GM21447 (cell line): ENCODE measurements at regions not wholly inside any gene's neighbourhood (a gene's known extent, or its start where the extent isn't known, plus 50 kb on each side); places are given as distances from the start of the nearest gene placed in this dataset.
"Not testable (repeated sequence)": the region's sequence is repeated elsewhere in the genome, so short reads cannot be mapped to it uniquely, and the experiment has no call there.

Experiments
- ATAC-seq: cut with Tn5 transposase; IDR thresholded peaks from one replicate; pipeline ENCODE4 v1.9.1; 2021; ENCODE audit not compliant: unreplicated experiment

DNA sequence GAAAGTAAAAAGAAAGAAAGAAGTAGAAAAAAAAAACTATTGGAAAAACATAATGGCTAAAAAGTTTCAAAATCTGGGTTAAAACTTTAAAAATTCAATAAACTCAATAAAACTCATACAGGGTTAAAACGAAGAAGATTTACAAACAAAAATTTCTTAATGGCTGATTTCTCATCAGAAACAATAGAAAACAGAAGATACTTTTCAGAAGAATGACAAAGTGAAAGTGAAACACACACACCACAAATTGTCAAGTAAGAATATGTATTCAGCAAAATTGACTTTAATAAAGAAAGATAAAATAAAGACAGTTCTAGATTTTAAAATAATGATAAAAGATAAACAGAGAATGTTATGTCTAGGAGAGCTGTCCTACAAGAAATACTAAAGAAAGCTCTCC, 618.9 kb upstream of the GJE1 start:
- ATAC-seq: no peak

DNA sequence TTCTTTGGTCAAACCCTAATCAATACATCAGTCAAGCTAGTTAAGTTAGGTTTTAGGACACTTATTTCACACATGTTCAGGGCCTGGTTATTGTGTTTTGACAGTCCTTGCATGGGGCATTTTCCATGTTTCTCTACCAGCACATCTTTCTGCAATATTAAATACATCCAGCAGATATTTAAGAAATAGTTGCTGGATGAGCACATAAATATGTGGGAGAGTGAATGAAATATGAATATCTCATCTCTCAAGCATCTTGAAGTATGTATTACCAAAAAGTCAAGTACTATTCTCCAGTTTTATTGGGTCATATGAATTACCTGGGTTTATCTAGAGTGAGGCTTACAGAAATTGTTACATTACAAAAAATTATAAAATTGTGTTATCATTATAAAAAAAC, 621.9 kb upstream of the GJE1 start:
- no peak for ATAC-seq

DNA sequence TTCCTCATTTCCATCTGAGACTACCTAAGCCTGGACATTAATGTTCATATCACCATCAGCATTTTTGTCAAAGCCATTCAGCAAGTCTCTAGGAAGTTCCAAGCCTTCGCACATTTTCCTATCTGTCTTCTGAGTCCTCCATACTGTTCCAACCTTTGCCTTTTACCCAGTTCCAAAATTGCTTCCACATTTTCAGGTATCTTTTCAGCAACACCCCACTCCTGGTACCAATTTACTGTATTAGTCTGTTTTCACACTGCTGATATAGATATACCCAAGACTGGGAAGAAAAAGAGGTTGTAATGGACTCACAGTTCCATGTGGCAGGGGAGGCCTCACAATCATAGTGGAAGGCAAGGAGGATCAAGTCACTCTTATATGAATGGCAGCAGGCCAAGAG, 626.7 kb upstream of the GJE1 start:
- not testable (repeated sequence) for ATAC-seq

DNA sequence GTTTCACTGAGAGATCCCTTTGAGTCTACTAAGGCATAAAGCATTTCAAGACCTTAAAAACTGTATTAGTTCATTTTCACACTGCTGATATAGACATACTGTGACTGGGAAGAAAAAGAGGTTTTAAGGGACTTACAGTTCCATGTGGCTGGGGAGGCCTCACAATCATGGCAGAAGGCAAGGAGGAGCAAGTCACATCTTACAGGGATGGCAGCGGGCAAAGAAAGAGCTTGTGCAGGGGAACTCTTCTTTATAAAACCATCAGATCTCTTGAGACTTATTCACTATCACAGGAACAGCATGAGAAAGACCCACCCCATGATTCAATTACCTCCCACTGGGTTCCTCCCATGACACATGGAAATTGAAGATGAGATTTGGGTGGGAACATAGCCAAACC, 628.4 kb upstream of the GJE1 start:
- ATAC-seq: not testable (repeated sequence)

DNA sequence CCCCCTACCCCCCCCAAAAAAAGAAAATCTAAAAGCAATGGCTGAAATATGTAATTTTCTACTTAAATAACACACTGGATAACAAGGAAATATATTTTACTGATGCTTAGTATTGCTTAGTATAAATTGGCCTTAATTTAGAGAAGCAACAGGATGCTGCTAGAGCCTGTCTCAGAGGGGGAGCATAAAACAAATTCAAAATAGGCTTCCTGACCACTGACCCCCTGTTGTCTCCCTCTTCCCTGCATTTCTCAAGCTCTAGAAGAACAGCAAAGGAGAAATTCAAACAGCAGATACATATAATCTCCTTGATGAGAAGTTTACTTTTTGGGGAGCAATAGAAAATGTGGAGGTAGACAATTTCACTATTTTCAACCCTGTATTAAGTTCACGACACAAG, 631.1 kb upstream of the GJE1 start:
- no peak for ATAC-seq

DNA sequence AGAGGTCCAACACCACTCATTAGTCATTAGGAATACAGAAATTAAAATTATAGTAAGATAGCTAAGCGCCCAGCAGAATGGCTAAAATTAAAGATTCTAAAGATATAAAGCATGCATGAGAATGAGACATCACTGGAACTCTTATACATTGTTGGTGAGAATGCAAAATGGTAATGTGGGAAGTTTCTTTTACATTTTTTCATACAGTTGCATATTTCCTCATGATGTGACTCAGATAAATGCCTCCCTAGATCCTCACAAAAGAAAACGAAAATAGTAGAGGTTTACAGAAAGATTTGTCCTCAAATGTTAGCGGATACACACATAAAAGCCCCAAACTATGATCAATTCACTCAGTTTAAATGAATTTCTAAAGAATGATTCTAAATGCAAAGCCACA, 633.7 kb upstream of the GJE1 start:
- ATAC-seq: no peak

DNA sequence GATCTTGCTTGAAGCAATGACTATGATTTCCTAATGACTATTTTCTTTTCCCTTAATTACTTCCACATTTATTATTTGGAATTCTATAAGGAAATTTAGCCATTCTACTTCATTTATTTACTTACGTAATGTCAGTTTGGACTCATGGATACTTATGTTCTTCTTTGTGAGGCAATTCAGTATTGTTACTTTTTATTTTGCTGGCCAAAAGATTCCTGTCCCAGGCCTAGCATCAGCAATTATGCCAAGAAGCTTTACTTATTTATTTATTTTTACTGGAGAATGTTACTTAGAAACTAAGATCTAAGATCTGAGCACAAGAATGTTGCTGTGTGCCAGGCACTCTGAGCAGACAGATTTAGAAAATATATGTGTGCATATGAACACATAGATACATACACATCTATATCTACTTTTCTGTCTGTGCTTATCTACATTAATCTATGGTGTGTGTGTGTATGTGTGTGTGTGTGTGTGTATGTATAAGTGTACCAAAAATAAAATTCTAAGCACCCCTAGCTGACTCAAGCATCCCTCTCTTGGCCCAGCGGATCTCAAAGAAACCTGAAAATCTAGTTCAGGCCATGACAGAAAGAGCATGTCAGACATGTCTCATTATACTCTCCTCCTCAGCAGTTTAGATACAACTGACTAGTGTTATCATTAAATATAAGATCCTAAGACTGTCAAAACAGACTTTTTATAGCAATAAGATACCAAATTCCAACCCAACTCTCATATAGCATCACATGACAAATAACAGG, 640.0 kb upstream of the GJE1 start:
- no peak for ATAC-seq

DNA sequence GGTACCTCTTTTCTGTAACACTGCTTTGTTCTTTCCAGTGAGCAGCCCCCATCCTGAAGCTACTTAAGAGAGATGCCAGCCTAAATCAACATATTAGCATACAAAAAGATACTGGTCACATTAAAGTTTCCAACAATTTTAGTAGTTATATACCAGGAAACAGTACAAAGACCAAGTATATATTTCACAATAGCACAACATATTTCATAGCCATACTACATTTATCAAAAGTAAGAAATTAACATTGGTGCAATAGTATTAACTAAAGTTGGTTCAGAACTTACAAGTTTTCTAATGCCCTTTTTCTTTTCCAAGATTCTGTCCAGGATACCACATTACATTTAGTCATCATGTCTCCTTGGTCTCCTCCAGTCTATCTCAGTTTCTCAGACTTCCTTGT, 641.0 kb upstream of the GJE1 start:
- ATAC-seq: no peak

DNA sequence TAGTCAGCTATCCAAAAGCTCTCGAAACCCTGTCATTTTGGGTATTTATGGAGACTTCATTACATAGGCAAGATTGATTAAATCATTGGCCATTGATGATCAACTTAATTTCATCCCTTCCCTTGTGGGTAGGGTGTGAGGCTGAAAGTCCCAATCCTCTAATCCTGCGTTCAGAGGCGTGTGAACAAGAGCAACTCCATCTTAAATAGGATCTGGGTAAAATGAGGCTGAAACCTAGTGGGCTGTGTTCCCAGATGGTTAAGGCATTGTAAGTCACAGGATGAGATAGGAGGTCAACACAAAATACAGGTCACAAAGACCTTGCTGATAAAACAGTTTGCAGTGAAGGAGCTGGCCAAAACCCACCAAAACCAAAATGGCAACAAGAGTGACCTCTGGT, 641.7 kb upstream of the GJE1 start:
- ATAC-seq: no peak

DNA sequence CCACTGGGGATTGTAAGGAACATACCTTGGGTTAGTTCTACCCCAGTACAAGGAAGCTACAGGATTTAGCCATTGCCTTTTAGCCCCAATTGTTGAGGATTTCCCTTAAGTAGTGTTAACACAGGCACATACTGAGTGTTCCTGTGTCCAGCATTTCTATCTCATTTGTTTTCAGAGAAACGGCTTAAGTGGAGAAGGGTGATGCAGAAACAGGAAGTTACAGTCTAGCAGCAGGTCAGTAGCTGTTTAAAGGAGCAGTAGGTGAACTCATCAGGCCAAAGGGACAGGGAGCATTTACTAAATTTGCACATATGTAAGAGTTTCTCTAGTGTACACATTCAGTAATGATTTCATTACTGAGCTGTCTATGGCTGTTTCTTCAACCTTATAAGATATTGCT, 644.2 kb upstream of the GJE1 start:
- peak; percentile 39 for ATAC-seq

DNA sequence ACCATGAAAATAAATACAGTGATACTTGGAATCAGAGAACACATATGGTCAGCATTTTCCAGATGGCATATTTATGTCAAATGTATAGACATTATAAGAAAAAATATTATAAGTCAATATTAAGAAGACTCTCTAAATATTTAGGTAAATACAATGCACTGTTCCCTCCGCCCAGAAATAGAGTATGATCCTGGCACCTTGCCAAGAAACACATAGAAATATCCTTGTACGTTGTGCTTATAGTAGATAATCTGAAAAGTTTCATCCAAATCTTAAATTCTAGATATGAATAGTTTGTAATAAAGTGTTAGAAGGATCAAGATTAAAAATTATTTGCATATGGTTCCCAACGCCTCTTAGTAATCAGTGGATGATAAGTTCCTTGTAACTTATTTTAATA, 645.8 kb upstream of the GJE1 start:
- ATAC-seq: no peak

DNA sequence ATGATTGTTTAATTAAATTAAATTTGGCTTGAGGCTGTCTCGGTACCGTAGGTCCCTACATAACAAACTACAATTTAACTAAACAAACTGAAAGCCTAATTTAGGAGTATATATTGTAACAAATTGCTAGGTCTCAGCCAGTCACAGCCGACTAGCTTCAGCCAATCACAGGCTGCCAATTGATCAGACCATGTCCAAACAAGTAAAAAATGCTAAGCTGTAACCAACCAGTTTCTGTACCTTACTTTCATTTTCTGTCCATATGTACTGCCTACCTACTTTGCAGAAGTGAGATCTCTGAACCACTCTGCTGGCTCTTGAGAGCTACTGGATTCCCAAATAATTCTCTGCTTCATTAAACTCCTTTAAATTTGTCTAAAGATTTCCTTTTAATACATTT, 648.0 kb upstream of the GJE1 start:
- ATAC-seq: peak; percentile 75

DNA sequence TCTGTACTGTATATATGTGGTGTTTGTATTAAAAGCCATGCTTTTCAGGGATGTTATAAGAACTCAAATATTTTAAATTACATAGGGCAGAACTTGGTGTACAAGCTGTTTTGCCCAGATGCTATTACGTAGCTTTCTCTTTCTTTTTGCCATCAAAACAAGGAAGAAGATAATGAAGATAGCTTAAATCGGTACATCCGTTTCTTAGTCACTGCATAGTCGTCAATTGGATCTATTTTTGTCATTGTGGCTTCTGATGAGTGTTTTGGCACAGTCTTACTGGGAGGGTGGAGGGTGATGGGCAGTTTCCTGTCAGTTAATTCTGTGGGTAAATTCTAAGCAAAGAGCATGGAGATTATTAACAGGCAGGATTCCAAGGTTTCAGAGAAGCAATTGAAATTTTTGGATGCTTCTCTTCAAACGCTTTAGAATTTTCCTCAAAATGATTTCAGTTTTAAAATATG, 649.1 kb upstream of the GJE1 start:
- ATAC-seq: peak; percentile 93

DNA sequence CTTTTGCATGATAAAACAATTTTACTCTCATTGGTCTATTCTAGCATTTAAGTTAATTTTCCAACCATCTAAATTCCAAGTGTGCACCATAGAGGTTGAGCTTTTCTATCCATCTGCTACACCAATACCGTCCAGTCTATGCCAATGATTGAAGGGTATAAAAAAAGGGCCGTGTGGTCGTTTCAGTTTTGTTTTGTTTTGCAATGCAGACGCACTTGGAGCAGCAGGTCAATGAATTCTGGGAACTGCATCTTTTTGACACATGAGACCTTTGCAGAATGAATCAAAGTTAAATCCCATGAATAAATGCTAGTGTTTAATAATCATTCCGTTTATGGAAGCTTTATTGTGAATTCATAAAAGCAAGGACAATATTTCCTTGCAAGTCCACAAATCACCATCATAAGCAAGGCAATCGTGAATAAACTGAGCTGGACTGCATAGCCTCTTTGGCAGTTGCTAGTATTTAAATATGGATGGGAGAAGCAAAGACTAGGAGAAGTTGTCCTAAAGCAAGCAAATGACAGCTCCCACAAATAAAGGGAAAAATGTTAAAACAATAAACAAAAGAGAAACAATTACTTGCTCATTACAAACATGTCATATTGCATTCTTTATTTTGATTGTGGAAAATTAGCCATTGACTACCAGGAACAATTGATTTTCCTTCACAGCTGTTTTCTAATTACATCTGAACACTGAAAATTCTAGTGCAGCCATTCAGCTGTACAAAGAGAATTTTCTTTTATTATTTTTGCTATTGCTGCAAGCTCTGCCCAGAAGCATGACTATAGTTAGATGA, 649.7 kb upstream of the GJE1 start:
- ATAC-seq: peak; percentile 1

DNA sequence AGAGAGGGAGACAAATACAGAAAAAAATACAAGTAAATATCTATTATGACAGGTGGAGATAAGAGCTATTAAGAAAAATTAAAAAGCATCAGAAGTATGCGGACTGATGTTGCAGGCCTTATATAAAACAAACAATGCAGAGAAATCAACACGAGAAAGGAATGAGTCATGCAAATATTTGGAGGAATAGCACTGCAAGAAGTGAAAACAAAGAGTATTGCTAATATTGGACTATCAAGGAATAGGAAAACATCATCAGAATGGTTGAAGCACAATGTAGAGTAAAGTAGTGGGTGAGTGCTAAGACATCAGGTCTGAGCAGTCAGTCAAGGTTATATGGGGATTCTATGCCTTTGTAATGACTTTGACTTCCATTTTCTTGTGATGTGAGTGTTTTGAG, 657.5 kb upstream of the GJE1 start:
- ATAC-seq: no peak

DNA sequence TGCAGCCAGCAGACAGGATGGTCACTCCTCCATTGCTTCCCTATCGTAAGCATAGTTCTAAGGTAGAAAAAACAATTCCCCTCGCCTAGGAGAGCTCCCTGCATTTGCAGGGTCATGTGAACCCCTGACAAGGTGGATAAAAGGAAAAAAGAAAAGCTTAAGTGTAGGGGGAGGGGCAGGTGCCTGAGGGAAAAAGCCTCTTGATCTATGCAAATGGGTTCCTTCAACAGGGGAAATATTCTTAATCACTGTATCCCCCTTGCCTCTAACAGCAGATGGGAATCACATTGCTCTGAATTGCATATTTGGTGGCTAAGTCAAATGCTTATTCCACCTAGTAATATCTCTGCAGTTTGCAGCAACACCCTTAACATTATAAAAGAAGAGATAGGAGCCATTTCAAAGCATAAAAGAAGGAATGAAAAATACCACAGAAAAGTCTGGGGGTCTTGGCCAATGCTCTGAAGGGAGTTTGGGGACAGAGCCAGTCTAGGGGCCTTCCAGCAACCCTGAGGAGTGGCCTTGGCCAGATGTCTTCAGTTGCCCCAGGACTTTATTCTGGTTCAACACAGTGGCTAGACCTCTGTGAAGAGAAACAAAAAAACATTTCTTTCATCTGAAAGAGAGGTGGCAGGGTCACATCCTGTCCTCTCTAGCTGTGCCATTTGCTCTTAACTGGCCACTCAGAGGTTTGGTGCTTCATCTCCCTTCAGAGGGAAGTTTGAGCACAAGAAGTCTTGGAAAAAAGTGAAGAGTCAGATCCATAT, 660.4 kb upstream of the GJE1 start:
- no peak for ATAC-seq

DNA sequence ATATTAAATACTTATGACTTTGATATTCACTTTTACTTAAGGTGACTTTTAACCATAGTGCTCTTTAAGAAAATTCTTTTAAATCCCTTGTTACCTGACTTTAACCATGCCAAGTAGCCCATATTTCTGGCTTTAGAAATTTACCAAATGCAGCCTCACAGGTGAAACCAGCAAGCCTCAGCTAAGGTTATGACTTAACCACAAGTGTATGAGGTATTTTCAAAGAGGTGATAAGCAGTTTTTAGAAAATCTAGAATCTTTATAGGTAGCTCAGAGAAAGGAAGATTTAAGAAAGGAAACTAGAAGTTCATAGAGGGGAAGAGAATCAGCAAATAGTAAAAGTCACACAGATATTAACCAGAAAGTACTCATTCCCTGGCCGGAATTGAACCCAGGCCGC, 661.9 kb upstream of the GJE1 start:
- ATAC-seq: no peak

DNA sequence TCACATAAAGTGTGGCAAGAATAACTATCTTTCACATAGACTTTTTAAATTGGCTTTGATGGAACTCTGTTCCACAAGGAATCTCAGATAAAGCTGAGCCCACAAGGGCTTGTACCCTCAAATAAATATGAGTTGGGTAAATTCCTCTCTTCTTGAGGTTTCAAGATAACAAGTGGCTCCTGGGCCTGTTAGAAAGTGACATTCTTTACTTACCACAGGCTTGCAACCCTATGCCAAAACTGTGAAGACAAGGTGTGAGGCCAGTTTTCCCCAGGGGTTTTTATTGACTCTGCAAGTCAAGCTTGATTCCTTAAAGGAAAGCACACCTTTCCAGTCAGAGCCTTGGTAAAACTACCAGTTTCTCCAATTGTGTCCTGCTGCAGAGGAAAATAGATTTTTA, 664.8 kb upstream of the GJE1 start:
- no peak for ATAC-seq

DNA sequence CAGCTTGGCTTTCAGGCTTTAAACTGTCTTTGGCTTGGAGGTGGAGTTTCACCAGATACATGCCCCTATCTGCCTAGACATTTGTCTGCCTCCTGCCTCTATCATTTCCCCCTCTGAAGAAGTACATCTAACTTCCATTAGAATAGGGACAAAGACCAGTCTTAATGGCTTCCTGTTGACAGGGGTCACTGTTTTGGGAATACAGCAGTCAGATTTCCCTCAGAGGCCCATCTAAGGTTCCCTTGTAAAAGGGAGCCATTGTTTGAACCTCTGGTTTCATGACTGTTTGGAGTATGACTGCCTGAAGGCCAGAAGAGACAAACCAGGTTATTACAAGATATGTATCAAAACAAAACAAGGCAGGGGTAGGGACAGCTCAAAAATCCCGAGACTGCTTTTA, 665.7 kb upstream of the GJE1 start:
- no peak for ATAC-seq

DNA sequence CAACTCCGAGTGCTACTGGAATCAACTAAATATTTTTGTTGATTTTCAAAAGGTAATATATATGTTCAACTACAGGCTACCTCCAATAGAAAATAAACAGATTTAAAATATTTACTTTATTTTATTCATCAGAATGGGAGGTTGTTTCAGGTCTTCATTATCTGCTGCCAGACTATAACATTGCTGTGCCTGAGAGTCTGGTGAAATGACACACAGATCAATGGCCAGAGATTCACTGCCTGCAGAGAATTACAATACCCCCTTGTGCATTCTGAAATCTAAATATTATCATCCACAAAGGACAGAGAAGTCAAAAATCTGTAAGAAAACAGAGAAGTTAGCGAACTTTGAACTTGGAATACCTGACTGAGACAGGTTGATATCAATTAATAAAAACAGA, 667.8 kb upstream of the GJE1 start:
- ATAC-seq: no peak

DNA sequence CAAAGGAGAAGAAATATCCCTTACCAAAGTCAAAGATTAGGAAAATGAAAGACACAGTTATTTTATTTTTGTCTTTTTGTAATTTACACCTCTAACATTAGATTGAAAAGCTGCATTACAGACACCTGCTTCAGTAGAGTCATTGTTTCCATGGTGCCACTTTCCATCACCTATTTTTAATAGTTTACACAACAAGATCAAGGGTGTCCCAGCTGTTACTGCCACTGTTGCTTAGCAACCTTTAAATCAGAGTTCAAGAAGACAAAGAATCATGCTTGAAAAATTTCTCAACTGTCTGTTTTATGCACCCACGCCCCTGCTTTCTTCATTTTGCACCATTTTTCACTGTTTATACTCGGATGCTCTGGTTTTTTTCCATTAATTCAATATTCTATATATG, 668.2 kb upstream of the GJE1 start:
- ATAC-seq: peak; percentile 79
